HG03108 (cell line): ENCODE measurements at regions not wholly inside any gene's neighbourhood (a gene's known extent, or its start where the extent isn't known, plus 50 kb on each side); places are given as distances from the start of the nearest gene placed in this dataset.

Experiments
- ATAC-seq: cut with Tn5 transposase; IDR thresholded peaks from one replicate; pipeline ENCODE4 v1.9.1; 2021; ENCODE audit warnings: moderate library complexity; ENCODE audit not compliant: unreplicated experiment

GRCh38 chr5:171600741-171601265 is 181.4 kb downstream of the FGF18 start:
- no peak for ATAC-seq

GRCh38 chr5:171601266-171601881 is 181.9 kb downstream of the FGF18 start:
- no peak for ATAC-seq

- no peak for ATAC-seq
Measured at GRCh38 chr5:171603591-171603990, 182.0 kb upstream of the SMIM23 start.

- ATAC-seq, result no peak
Measured at GRCh38 chr5:171604195-171604594, 181.4 kb upstream of the SMIM23 start.

- no peak for ATAC-seq
Measured at GRCh38 chr5:171606414-171607024, 179.1 kb upstream of the SMIM23 start.

GRCh38 chr5:171607863-171608262 is 177.8 kb upstream of the SMIM23 start:
- ATAC-seq, result no peak

- ATAC-seq, result no peak
Measured at GRCh38 chr5:171609806-171610452, 175.7 kb upstream of the SMIM23 start.

- no peak for ATAC-seq
Measured at GRCh38 chr5:171610686-171611085, 174.9 kb upstream of the SMIM23 start.

GRCh38 chr5:171612749-171613148 is 172.9 kb upstream of the SMIM23 start:
- no peak for ATAC-seq

GRCh38 chr5:171614511-171614910 is 171.1 kb upstream of the SMIM23 start:
- no peak for ATAC-seq

- no peak for ATAC-seq
Measured at GRCh38 chr5:171614971-171615653, 170.5 kb upstream of the SMIM23 start.

GRCh38 chr5:171615705-171616640 is 169.6 kb upstream of the SMIM23 start:
- ATAC-seq, result no peak

- no peak for ATAC-seq
Measured at GRCh38 chr5:171617266-171617665, 168.4 kb upstream of the SMIM23 start.

- ATAC-seq, result no peak
Measured at GRCh38 chr5:171617817-171618591, 167.6 kb upstream of the SMIM23 start.

GRCh38 chr5:171619196-171619595 is 166.4 kb upstream of the SMIM23 start:
- ATAC-seq, result no peak

- ATAC-seq, result no peak
Measured at GRCh38 chr5:171619744-171620143, 165.9 kb upstream of the SMIM23 start.

GRCh38 chr5:171622010-171622409 is 163.6 kb upstream of the SMIM23 start:
- no peak for ATAC-seq

GRCh38 chr5:171623107-171623506 is 162.5 kb upstream of the SMIM23 start:
- ATAC-seq, result no peak

GRCh38 chr5:171623551-171624097 is 162.0 kb upstream of the SMIM23 start:
- no peak for ATAC-seq
